HG03045 (cell line): ENCODE measurements at regions not wholly inside any gene's neighbourhood (a gene's known extent, or its start where the extent isn't known, plus 50 kb on each side); places are given as distances from the start of the nearest gene placed in this dataset.

ENCODE experiments used
- ATAC-seq: cut with Tn5 transposase; IDR thresholded peaks from one replicate; pipeline ENCODE4 v1.9.1; 2021; ENCODE audit warnings: mild to moderate bottlenecking, moderate library complexity; ENCODE audit not compliant: unreplicated experiment

DNA sequence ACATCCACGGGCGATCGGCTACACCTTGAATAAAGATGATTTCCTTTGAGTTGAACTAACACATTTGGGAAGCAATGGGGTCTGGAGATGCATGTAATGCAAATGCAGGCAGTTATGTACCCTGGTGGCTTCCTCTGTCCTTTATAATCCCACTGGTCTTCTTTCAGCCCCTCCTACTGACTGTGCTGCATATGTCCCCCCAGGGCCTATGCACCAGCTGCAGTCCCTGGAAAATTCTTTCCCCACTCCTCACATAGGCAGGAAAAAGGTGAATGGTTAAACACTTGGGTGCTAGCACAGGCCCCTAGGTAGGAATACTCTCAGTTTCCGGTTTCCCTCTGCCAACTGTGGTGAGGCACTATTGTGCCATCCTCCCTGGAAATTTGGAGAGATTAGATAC, 294.8 kb upstream of the SOX5 start:
- no peak for ATAC-seq

DNA sequence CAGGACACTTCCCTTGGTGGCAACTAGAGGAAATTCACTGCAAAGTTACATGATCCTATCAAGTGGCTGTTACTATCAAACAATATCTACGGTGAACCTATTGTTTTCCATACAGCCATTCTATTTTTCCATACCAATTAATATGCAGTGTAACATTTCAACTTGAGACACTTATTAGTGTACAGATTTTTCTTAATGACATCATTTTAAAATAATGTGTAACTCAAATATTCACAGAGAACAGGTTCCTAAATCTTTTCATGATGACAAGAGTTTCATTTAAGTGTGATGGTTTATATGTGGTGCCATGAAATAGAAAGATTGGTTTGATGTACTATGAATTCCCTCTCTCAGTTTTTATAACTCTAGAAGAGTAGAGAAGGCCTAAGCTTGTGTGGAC, 291.2 kb upstream of the SOX5 start:
- no peak for ATAC-seq

- ATAC-seq: no peak
Measured at GRCh38 chr12:24233519-24234246, 284.2 kb upstream of the SOX5 start.

DNA sequence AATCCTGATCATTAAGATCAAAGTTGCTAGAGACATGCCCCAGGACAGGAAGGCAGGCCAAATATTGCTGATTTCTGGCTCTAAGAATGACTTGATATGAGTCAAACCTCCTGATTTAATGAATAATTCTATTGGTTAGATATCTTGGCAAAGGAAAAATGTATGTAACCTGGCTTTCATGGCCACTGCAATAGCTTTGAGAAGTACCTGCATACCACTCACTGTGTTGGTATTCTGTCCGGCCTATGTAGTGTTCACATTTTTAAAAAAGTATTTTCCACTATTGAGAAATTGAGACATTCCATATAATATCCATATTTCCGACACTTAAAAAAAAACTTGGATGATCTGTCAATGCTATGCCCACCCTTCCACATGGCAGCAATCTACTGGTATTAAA, 283.1 kb upstream of the SOX5 start:
- ATAC-seq: no peak

DNA sequence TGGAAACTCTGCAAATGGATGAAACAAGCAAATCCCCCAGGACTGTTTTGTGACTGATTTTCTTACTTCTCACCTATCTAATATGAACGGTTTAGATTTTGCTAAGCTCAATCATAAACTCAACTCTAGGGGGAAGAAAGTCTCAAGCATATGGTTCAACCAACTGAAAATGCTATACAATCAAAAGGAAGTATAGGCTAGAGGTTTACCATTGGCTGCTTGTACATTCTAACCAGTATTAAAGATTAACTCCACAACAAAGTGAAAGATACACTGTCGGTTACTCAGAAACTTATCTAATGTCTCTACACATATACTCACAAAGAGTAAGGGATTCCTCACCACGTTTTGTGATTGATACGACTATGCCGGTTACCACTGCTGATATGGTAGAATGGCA, 281.8 kb upstream of the SOX5 start:
- no peak for ATAC-seq

GRCh38 chr12:24230061-24230701, 280.7 kb upstream of the SOX5 start:
- no peak for ATAC-seq

- no peak for ATAC-seq
Measured at GRCh38 chr12:24229031-24229700, 279.7 kb upstream of the SOX5 start.

GRCh38 chr12:24228371-24228770, 278.9 kb upstream of the SOX5 start:
- no peak for ATAC-seq

DNA sequence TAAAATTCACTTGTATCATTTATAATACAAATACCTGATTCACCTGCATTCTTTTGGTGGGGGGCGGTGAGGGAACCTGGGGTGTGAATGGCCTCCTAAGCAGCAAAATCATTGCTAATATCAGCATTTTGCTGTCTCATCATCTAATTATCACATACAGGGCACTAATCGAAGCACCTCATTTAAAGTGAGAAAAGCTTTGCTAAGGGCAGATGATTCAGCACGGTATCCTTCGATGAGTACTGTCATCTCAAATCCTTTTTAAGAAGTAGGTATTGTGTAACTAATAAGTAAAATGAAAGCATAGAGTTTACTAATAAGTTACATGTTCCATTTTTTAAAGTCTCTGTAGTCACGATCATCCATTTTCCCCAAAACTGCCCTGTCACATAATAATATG, 278.1 kb upstream of the SOX5 start:
- ATAC-seq: no peak

DNA sequence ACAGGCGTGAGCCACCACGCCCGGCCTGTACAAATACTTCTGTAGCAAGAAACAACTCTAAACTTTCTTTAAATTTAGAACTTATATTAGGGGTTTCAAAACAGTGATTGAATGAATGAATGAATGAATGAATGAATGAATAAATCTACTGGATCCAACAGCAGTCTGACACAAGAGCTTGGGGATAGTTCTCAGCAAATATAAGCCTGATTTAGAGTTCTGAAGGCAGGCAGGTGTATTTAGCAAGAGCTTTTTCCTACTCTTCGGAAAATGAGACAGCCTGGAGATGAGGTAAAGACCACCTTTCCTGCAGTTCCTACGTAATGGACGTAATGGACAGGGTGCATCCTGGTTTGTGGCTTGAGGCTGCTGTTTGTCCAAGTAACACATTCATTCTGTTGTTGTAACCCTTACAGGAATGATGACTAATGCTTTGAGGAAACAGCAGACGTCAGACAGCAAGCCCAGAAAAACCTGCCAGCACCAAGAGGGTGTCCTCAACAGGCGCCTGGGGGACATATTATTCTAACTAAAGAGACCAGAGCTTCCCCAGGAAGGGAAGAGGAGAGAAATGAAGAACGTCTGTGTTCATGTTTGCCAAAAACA, 277.4 kb upstream of the SOX5 start:
- no peak for ATAC-seq

GRCh38 chr12:24224401-24224800, 274.9 kb upstream of the SOX5 start:
- no peak for ATAC-seq

DNA sequence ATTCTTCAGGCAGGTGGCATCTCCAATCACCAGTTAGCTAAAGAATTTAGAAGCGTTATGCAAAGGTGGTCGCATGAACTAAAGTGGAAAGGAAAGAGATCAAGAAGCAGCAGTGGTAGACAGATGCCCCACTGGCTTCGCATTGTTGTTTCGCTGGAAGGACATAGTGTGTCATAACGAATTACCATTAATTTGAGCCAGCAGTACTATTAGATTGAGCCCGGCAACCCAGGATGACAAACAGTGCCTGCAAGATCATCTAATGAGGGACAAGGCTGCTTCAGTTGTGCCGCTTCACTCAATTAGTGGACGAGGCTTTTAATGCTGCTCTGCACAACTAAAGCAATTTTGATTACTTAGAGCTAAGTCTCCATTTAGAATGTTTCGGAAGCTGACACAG, 274.5 kb upstream of the SOX5 start:
- ATAC-seq: no peak

DNA sequence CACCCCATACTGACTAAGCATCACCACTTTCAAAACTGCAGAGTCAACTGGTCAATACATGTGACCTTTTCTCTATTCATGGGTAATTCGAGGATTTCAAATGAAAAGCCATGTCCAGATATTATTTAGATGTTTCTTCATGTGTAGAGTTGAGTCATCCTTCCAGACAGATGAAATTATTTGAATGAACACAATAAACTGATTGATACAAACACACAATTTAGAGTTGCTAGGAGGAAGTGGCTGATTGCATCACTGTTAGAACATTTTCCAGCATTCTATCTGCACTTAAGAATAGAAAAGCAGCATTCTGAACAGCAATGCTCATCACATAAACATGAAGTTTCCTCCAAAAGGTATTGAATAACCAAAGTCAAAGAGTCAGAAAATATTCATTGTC, 273.5 kb upstream of the SOX5 start:
- ATAC-seq: no peak

- ATAC-seq: no peak
Measured at GRCh38 chr12:24212496-24212895, 263.0 kb upstream of the SOX5 start.

DNA sequence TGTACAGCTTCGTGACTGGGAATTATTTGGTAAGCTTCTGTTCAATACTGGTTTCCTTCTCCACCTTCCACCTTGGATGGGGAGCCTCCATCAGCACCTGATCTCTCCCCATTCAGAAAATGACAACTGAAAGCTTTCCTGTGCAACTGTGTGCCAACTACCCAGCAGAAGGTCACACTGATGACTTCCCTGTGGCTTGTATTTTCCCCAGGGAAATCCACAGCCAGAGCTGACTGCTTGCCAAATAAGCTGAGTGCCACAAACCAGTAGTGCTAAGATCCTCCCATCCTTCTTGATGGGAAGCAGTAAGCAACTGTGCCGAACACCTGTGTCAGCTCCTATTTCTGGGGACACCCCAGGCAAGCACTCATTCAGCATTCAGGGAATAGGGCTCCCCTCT, 257.2 kb upstream of the SOX5 start:
- ATAC-seq: no peak

DNA sequence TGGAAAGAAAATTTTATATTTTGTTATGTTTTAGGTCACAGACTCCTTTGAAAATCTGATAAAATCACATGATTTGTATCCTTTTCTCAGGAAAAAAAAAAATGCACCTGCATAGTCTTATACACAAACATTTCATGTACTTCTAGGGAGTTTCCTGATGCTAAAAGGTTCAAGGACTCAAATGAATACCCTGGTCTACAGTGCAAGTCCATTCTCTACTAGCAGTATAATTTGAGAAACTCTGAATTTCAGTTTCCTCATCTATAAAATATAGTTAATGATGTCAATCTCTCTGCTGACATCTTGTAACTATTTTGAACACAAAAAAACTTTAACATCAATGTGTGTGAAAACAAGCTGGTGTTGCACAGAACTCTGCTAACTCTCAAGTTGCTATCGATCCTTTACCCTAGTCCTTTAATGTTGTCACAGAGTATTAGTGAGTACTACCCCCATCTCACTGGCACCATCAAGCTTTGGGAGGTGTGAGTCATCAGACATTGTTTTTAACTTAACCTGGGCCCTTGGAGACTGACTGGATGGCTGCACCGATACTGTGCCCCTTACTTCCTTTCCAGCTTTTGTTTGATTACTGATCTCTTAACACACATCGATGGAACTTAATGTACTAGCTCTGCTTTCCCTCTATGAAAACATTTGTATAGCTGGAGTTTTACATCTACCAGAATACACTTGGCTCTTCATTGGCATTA, 251.9 kb upstream of the SOX5 start:
- peak; percentile 48 for ATAC-seq

- no peak for ATAC-seq
Measured at GRCh38 chr12:24200010-24200409, 250.5 kb upstream of the SOX5 start.

- ATAC-seq: no peak
Measured at GRCh38 chr12:24198936-24199671, 249.6 kb upstream of the SOX5 start.

DNA sequence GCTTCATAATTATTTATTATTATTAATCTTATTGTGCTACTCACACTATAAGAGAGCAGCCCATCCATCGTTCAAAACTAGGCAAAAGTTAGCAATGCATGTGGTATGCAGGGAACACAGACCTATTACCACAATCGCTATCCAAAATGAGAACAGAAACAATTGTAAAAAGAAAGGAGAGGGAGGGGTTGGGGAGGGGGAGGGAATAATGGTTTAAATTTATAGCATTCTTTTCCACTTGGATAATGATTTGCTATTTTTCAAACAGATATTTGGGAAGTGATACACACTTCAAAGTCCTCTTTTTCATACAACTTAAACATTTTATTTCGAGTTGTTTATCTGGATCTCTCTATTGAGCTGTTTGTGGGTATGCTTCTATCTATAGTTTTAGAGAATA, 248.6 kb upstream of the SOX5 start:
- ATAC-seq: no peak

DNA sequence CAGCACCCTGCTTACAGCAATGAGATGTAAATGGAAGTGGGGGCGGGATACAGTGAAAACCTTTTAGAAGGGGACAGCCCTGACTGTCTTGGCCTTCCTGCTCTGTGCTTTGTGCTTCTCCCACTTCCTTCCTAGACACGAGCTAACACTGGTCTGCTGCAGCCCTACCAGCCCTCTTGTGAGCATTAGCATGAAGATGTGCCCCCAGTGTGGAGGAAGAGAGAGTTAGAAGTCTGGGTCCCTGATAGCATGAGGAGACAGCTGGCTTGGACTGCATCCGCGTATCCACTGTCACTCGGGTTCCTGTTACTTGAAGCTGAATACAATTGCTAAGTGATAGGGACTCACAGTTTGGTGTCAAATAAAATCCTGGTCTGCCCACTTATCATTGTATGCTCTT, 248.1 kb upstream of the SOX5 start:
- ATAC-seq: no peak

- no peak for ATAC-seq
Measured at GRCh38 chr12:24195063-24195462, 245.6 kb upstream of the SOX5 start.
